HG02798 (cell line): ENCODE measurements at regions not wholly inside any gene's neighbourhood (a gene's known extent, or its start where the extent isn't known, plus 50 kb on each side); places are given as distances from the start of the nearest gene placed in this dataset.

ENCODE experiments used
- ATAC-seq: cut with Tn5 transposase; IDR thresholded peaks from one replicate; pipeline ENCODE4 v1.9.1; 2021; ENCODE audit warnings: mild to moderate bottlenecking; ENCODE audit not compliant: unreplicated experiment, poor library complexity

GRCh38 chr16:73192232-73192894, 144.4 kb upstream of the ZFHX3 start:
- ATAC-seq: no peak

GRCh38 chr16:73191660-73192046, 143.7 kb upstream of the ZFHX3 start:
- ATAC-seq: no peak

- ATAC-seq: no peak
Measured at GRCh38 chr16:73190688-73191659, 143.0 kb upstream of the ZFHX3 start.

- ATAC-seq: no peak
Measured at GRCh38 chr16:73190256-73190655, 142.3 kb upstream of the ZFHX3 start.

GRCh38 chr16:73189136-73189535, 141.2 kb upstream of the ZFHX3 start:
- ATAC-seq: no peak

- ATAC-seq: no peak
Measured at GRCh38 chr16:73186752-73187601, 139.0 kb upstream of the ZFHX3 start.

- ATAC-seq: no peak
Measured at GRCh38 chr16:73185737-73186136, 137.8 kb upstream of the ZFHX3 start.

- ATAC-seq: no peak
Measured at GRCh38 chr16:73183611-73184092, 135.7 kb upstream of the ZFHX3 start.

GRCh38 chr16:73179705-73180331, 131.9 kb upstream of the ZFHX3 start:
- no peak for ATAC-seq

- no peak for ATAC-seq
Measured at GRCh38 chr16:73177729-73178295, 129.9 kb upstream of the ZFHX3 start.

- no peak for ATAC-seq
Measured at GRCh38 chr16:73176577-73177013, 128.7 kb upstream of the ZFHX3 start.

- no peak for ATAC-seq
Measured at GRCh38 chr16:73172973-73173709, 125.2 kb upstream of the ZFHX3 start.

GRCh38 chr16:73172241-73172972, 124.5 kb upstream of the ZFHX3 start:
- ATAC-seq: no peak

GRCh38 chr16:73171901-73172240, 123.9 kb upstream of the ZFHX3 start:
- ATAC-seq: no peak

GRCh38 chr16:73171380-73171779, 123.5 kb upstream of the ZFHX3 start:
- ATAC-seq: no peak

GRCh38 chr16:73170612-73171038, 122.7 kb upstream of the ZFHX3 start:
- ATAC-seq: no peak

GRCh38 chr16:73166947-73167550, 119.1 kb upstream of the ZFHX3 start:
- no peak for ATAC-seq

- no peak for ATAC-seq
Measured at GRCh38 chr16:73166441-73166851, 118.5 kb upstream of the ZFHX3 start.
